RCC 7860 (cell line): ENCODE measurements at regions not wholly inside any gene's neighbourhood (a gene's known extent, or its start where the extent isn't known, plus 50 kb on each side); places are given as distances from the start of the nearest gene placed in this dataset.
"Not testable (repeated sequence)": the region's sequence is repeated elsewhere in the genome, so short reads cannot be mapped to it uniquely, and the experiment has no call there.

Experiments used
- DNase-seq: peaks from one replicate; pipeline ENCODE4 v3.0.0-alpha.2; 2015; ENCODE audit warnings: low spot score
- FAIRE-seq: peaks from 2 replicates; lab custom pipeline; 2012; peaks lifted over from hg19 to GRCh38; lab: Jason Lieb, UNC

DNA sequence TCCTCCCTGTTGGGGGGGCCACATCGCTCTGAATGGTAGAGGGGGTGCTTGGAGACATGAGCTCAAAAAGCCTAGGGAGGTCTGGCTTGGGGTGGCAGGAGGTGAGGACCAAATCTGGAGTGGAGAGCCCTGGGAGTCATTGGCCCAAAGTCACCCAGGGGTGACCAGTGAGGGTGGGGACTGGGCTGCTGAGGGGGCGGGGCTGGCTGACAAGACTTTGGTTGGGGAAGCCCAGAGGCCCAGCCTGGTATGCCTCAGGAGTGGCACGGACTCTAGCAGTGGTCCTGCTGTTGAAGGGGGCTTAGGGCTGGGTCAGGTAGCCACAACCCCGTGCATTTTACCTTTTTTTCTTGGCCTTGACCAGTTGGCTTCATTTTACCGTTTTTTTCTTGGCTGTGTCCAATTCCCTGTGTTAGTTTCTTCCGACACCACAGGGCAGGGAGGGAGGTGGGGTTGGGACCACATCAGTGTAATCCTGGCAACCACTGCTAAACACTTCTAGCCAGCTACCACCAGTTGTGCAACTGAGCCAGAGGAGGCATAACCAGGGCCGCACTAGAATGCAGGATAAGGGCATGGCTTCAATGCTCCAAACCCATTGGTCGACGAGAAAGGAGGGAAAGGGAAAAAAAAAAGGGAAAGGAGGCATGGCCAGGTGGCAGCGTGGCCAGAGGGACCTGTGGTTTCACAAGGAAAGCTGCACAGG is 105.3 kb upstream of the C2CD4B start:
- DNase-seq (no peak), FAIRE-seq (no peak)

GRCh38 chr15:62272290-62272689 is 107.2 kb upstream of the C2CD4B start:
- FAIRE-seq = no peak
- DNase-seq = no peak

DNA sequence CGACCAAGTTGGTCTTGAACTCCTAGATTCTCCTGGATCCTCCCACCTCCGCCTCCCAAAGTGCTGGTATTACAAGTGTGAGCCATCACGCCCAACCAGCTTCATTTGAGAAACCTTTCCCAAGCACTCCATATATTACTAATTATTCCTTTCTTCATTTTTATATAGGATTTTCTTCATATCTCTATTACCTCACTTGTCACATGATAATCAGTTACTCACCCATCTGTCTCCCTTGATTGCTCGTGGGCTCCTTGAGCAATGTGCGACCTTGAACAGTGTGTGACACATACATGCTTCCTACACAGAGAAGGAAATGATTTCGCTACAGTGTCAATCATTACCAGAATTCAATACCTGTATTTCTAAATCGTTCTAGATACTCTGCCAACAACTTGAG is 110.7 kb upstream of the C2CD4B start:
- FAIRE-seq (no peak), DNase-seq (peak; percentile 34)

DNA sequence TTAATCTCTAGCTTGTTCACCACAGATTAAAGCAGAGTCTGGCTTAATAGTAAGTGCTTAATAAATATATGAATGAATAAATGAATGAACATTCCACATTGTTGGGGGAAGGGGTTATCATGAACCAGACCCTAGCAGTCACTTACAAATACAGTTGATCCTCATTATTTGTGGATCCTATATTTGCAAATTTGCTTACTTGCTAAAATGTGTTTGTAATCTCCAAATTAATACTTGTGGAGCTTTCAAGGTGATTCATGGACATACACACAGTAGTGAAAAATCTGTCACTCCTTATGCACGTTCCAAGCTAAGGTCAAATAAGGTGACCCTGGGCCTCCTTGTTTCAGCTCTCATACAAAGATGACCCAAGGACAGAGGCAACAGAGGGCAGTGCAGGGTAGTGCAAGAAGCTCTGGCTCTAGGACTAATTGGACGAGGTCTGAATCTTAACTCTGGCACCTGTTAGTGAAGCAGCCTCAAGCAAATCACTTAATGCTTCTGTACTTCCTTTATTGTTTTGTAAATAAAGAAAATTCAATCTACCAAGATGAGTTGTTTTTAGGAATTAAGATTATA is 112.8 kb upstream of the C2CD4B start:
- no peak for DNase-seq
- no peak for FAIRE-seq

- FAIRE-seq = no peak
- no peak for DNase-seq
These were observed 113.4 kb upstream of the C2CD4B start for GRCh38 chr15:62278534-62278933.

- no peak for FAIRE-seq
- no peak for DNase-seq
These were observed 114.0 kb upstream of the C2CD4B start for GRCh38 chr15:62279041-62279440.

GRCh38 chr15:62280625-62281024 is 115.5 kb upstream of the C2CD4B start:
- DNase-seq (no peak), FAIRE-seq (no peak)

DNA sequence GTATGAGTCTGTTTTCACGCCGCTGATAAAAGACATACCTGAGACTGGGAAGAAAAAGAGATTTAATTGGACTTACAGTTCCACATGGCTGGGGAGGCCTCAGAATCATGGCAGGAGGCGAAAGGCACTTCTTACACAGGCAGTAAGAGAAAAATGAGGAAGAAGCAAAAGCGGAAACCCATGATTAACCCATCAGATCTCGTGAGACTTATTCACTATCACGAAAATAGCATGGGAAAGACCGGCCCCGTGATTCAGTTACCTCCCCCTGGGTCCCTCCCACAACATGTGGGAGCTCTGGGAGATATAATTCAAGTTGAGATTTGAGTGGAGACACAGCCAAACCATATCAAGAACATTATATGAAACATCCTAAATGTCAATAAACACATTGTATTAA is 116.7 kb upstream of the C2CD4B start:
- not testable (repeated sequence) for DNase-seq, FAIRE-seq

- FAIRE-seq = no peak
- no peak for DNase-seq
These were observed 122.2 kb upstream of the C2CD4B start for GRCh38 chr15:62287066-62287857.

- no peak for FAIRE-seq
- no peak for DNase-seq
These were observed 123.4 kb upstream of the C2CD4B start for GRCh38 chr15:62288361-62289017.

DNA sequence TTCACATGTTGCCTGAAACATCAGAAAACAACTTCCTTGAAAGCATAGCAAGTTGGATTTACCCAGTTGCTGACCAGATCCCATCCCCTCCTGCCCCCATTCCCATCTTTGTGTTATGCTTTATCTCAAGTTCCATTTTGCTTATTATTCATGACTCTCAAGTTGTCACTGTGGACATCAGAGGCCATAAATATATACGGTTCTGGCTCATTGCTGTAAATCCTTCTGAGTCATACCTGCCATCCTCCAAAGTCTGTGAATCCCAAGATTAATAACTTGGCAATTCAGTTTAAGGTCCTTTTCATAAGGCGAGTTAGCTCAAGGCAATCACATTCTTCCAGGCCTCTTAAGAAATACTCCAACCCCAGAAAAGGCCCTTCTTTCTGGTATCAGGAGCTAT is 126.2 kb upstream of the C2CD4B start:
- no peak for FAIRE-seq
- DNase-seq = no peak

DNA sequence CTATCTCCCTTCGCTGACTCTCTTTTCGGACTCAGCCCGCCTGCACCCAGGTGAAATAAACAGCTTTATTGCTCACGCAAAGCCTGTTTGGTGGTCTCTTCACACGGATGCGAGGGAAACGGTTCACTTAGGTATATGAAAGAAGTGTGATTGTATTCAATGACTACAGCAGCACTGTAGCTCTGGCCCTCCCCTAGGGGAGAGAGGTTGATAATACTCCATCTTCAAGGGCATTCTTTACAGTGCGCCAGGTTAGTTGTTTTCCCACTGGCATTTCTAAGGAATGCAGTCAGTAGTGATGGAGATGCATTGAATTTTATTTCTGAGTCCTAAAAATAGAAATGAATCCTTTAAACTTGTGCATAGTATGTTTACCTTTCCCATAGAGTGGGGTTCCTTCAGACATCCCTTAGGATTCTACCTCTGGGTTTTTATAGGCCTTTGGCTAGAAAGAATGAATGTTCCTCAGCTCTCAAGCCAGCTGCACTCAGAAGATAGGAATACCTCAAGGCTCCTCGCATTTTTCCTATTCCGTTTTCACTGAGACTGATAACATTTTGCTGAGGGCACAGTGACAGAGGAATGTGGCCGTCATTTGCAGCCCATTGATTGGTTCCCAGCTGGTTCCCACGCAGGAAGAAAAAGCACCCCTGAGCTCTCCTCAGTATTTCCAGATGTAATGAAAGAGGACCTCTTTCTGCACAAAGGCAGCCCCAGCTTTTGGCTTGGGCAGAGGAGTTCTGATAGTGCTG is 131.8 kb upstream of the C2CD4B start:
- FAIRE-seq = no peak
- no peak for DNase-seq

- DNase-seq (no peak), FAIRE-seq (no peak)
These were observed 132.4 kb upstream of the C2CD4B start for GRCh38 chr15:62297522-62297921.

GRCh38 chr15:62297933-62298332 is 132.8 kb upstream of the C2CD4B start:
- no peak for FAIRE-seq
- no peak for DNase-seq

GRCh38 chr15:62298811-62299210 is 133.7 kb upstream of the C2CD4B start:
- FAIRE-seq (no peak), DNase-seq (no peak)

DNA sequence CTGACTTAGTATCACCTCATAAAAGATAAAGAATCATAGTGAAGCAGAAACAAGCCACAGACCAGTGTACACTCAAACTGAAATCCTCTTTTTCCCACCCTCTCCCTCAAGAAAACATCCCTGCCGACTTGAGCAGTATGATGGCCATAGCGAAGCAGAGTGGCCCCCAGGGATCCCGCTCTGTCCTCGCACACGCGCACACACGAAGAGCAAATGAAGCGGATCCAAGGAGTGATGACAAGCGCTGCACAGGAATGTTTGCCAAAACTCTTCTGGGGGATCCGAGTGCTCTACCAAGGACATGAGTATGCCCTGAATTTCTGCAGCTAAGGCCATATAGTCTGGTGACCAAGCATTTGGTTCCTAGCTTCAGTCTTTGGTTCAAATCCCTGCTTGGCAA is 134.5 kb upstream of the C2CD4B start:
- DNase-seq (no peak), FAIRE-seq (no peak)

- no peak for FAIRE-seq
These were observed 137.0 kb upstream of the C2CD4B start for GRCh38 chr15:62301993-62302675.

GRCh38 chr15:62306851-62307504 is 141.9 kb upstream of the C2CD4B start:
- FAIRE-seq = peak; percentile 31
- peak; percentile 70 for DNase-seq

More at GRCh38 chr15:62301993-62302675, 137.0 kb upstream of the C2CD4B start:
- no peak for DNase-seq

DNA sequence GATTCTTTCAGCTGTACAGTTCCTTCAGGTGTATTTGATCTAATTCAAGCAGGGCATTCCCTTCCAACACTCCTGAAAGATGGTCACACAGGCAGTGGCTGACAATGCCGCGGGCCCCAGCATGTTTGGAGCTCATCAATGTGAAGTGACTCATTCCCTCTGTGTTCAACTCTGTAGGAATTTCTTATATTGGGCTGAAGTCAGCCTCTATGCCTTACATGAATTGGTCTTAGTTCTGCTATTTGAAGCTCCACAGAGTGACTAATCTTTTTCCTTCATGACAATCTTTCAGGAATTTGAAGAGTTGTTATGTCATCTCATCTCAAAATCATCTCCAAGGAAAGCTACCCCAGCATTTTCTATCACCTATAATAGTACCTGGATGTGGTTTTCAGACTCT is 142.5 kb upstream of the C2CD4B start:
- peak; percentile 42 for FAIRE-seq
- peak; percentile 85 for DNase-seq
